ENCODE measurements at regions not wholly inside any gene's neighbourhood (a gene's known extent, or its start where the extent isn't known, plus 50 kb on each side); places are given as distances from the start of the nearest gene placed in this dataset.
"Not testable (repeated sequence)": the region's sequence is repeated elsewhere in the genome, so short reads cannot be mapped to it uniquely, and the experiment has no call there.

DNA sequence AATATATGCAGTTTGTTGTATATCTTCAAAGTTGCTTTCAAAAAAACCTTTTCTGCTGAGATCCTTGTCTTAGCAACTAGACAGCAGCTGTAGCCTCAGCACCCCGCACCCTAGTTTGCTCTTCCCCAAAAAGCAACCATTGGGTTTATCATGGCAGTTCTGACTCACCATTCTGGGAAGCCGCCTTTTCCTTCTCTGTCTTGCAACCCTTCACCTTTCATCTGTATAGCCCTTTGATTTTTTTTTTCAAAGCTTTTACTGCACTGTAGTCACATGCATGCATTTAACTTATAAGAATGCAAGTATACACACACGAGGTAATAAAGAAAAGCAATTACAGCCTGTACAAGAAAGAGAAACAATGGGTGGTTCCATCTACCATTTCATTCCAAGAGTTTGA, 65.1 kb upstream of the THBS1 start:
- TF ChIP-seq, protein P1, sequence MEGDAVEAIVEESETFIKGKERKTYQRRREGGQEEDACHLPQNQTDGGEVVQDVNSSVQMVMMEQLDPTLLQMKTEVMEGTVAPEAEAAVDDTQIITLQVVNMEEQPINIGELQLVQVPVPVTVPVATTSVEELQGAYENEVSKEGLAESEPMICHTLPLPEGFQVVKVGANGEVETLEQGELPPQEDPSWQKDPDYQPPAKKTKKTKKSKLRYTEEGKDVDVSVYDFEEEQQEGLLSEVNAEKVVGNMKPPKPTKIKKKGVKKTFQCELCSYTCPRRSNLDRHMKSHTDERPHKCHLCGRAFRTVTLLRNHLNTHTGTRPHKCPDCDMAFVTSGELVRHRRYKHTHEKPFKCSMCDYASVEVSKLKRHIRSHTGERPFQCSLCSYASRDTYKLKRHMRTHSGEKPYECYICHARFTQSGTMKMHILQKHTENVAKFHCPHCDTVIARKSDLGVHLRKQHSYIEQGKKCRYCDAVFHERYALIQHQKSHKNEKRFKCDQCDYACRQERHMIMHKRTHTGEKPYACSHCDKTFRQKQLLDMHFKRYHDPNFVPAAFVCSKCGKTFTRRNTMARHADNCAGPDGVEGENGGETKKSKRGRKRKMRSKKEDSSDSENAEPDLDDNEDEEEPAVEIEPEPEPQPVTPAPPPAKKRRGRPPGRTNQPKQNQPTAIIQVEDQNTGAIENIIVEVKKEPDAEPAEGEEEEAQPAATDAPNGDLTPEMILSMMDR (conservative IDR thresholded peaks at IDR 0.05; ENCODE audit: control insufficient read depth, insufficient read depth, low read depth, low read length), result no peak
- H3K4me3 ChIP-seq (ENCODE audit: control insufficient read depth, low read depth, low read length), result no peak overlapping the region
- no peak for DNase-seq (ENCODE audit: low read depth)

DNA sequence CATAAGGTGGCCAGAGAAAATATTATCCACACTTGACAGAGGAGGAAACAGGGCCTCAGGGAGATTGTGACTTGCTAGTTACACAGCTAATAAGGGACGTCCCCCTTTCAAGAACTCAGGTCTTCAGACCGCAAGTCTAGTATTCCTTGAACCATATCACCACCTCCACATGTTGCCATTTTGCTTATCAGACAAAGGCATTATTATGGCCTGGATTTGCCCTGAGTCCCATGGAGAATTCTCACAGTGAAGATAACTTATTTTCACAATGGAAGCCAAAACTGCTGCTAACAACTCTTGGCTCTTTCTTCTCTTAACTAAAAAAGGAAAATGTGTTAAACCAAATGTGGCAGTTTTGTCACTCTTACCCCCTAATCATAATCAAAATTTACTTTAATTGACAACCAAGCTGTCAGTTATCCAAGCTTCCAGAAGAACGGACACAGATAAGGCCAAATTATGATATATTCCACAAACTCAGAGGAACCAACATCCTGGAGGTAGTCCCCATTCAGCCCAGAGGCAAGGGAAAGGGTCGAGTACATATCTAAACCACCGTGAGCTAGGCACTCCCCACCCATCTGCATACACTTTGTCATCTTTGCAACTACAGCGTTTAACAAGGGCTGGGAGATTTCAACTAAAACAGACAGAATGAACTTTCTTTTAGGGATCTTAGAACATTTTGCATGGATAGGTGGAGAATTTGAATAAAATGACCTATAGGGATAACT, 63.6 kb upstream of the THBS1 start:
- DNase-seq (ENCODE audit: low read depth), result no peak
- TF ChIP-seq, protein P1 (conservative IDR thresholded peaks at IDR 0.05; ENCODE audit: control insufficient read depth, insufficient read depth, low read depth, low read length), result no peak
- no peak overlapping the region for H3K4me3 ChIP-seq (ENCODE audit: control insufficient read depth, low read depth, low read length)

DNA sequence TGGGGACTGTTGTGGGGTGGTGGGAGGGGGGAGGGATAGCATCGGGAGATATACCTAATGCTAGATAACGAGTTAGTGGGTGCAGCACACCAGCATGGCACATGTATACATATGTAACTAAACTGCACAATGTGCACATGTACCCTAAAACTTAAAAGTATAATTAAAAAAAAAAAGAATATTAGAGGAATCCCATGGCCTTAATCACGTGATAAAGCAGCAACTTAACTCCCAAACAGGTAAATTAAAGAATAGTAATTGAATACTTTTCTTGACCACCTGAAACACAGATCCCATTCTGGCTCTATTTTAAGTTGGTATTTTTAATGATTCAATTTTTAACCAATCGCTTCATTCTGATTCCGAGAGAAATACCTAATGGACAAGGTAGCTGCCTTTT, 56.9 kb upstream of the THBS1 start:
- H3K4me3 ChIP-seq (ENCODE audit: control insufficient read depth, low read depth, low read length); DNase-seq (ENCODE audit: low read depth): not testable (repeated sequence)

DNA sequence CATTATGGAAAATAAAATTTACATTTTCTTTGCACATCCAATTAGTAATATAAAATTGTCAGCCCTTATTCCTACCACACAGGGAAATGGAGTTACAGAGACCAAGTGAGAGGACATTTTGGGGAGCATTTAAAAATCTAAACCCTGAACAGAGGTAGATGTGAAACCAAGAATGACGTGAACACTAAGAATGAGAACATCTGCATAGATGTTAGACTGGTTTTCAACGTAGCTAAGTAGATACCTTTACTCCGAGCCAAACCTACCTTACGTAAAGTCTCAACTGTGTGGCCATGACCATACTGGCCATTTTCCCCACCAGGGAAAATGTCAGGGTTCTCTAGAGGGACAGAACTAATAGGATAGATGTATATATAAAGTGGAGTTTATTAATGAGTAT, 51.4 kb upstream of the THBS1 start:
- no peak for DNase-seq (ENCODE audit: low read depth)
- TF ChIP-seq, protein P1 (conservative IDR thresholded peaks at IDR 0.05; ENCODE audit: control insufficient read depth, insufficient read depth, low read depth, low read length), result no peak
- H3K4me3 ChIP-seq (ENCODE audit: control insufficient read depth, low read depth, low read length), result no peak overlapping the region

DNA sequence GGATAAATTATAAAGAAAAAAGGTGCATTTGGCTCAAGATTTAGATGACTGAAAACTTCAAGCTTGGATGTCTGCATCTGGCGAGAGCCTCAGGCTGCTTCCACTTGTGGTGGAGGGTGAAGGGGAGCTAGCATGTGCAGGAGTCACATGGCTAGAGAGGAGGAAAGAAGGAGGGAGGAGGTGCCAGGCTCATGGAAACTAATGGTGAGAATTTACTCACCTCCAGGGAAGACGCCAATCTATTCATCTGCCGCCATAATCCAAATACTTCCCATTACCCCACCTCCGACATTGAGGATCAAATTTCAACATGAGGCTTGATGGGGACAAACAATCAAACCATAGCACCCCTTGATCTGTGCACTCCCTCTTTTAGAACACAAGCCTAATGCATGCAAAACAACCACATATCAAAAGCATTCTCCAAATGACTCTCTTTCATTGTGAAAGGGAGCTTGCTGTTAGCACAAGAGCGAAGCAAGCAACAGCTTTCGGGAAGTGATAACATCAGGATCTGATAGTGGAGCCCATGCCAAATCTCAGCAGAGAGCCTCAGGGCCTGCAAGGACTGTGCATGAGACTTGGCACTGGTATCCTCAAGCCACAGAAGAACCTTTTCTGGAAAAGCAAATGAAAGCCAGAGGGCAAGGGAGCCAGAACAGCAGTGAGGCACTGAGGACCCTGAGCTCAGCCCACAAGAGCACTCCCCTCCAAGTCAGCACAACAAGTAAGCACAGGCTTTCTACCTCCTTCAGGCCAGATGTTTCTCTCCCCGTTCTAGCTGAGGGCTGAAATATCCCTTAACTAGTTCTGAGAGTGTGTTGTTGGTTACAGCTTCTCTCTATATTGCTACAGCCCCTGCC, 50.2 kb upstream of the THBS1 start:
- no peak overlapping the region for H3K4me3 ChIP-seq (ENCODE audit: control insufficient read depth, low read depth, low read length)
- TF ChIP-seq, protein P1 (conservative IDR thresholded peaks at IDR 0.05; ENCODE audit: control insufficient read depth, insufficient read depth, low read depth, low read length), result no peak

More for the DNA sequence above, 50.2 kb upstream of the THBS1 start:
- no peak for DNase-seq (ENCODE audit: low read depth)
